ENCODE measurements at regions not wholly inside any gene's neighbourhood (a gene's known extent, or its start where the extent isn't known, plus 50 kb on each side); places are given as distances from the start of the nearest gene placed in this dataset.

DNA sequence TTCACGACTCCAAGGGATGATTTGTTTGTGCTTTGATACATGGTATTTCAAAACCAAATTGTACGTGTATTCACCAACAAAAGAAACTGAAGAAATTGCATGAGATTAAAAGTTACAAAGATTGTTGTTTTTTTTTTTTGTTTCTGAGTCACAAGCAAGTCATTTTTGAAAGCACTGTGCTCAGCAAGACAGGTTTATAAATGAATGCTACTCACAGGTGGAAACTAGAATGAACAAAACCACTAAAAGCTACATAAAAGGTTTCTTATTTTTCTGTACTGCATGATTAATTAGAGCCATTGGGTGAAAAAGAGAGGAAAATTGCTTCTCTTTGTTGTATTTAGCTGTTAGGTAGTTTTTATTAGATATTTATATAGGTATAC lies 90.2 kb upstream of the RIPOR2 start:
- 61% methylated on average over 2 of the region's 2 CpGs for WGBS

DNA sequence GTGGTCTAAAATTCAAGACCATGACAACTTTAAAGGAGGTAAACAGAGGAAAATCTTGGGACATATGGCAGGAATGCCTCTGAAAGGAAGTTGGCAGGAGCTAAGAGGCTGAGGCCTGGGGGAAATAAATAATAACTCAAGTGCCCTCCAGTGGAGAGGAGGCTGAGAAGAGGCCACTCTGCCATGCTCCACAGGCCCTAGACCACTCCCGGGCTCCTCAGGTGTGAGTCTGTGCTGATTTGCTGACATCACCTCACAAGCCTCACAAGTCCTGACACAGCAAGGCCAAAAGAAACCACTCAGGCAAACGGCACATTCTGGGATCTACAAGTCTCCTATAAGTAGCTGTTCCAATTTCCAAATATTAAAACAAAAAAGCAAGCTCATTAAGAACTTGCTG lies 91.0 kb upstream of the RIPOR2 start:
- TF ChIP-seq POLR2AphosphoS5 (IDR thresholded peaks at IDR 0.05) (no peak), POLR2A (IDR thresholded peaks at IDR 0.05) (no peak)
- TF ChIP-seq, protein P1, sequence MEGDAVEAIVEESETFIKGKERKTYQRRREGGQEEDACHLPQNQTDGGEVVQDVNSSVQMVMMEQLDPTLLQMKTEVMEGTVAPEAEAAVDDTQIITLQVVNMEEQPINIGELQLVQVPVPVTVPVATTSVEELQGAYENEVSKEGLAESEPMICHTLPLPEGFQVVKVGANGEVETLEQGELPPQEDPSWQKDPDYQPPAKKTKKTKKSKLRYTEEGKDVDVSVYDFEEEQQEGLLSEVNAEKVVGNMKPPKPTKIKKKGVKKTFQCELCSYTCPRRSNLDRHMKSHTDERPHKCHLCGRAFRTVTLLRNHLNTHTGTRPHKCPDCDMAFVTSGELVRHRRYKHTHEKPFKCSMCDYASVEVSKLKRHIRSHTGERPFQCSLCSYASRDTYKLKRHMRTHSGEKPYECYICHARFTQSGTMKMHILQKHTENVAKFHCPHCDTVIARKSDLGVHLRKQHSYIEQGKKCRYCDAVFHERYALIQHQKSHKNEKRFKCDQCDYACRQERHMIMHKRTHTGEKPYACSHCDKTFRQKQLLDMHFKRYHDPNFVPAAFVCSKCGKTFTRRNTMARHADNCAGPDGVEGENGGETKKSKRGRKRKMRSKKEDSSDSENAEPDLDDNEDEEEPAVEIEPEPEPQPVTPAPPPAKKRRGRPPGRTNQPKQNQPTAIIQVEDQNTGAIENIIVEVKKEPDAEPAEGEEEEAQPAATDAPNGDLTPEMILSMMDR (IDR thresholded peaks at IDR 0.05): no peak
- intact Hi-C loops (cut with DNase I): no loop called here
- 35% methylated on average over 2 of the region's 2 CpGs for WGBS
- H3K9me3 ChIP-seq: no peaks in the 10 kb centered on the region
- no peak overlapping the region for H3K4me3 ChIP-seq
- no peaks in the 10 kb centered on the region for H3K4me1 ChIP-seq (replicated peaks)
- H3K27me3 ChIP-seq (replicated peaks; ENCODE audit: insufficient read depth): no peaks in the 10 kb centered on the region
- H3K27ac ChIP-seq: no peak overlapping the region
- no peak for DNase-seq (ENCODE audit: low spot score)
- H3K36me3 ChIP-seq: no peaks in the 10 kb centered on the region

More for the DNA sequence above, 90.2 kb upstream of the RIPOR2 start:
- Histone ChIP-seq H3K4me3 (no peak overlapping the region), H3K4me1 (replicated peaks) (no peaks in the 10 kb centered on the region), H3K36me3 (no peaks in the 10 kb centered on the region), H3K27me3 (replicated peaks; ENCODE audit: insufficient read depth) (no peaks in the 10 kb centered on the region), H3K27ac (no peak overlapping the region), H3K9me3 (no peaks in the 10 kb centered on the region)
- no peak for DNase-seq (ENCODE audit: low spot score)
- intact Hi-C loops (cut with DNase I): no loop called here
- TF ChIP-seq POLR2AphosphoS5 (IDR thresholded peaks at IDR 0.05): no peak
- TF ChIP-seq, protein P1 (IDR thresholded peaks at IDR 0.05): no peak
- TF ChIP-seq POLR2A (IDR thresholded peaks at IDR 0.05): no peak

DNA sequence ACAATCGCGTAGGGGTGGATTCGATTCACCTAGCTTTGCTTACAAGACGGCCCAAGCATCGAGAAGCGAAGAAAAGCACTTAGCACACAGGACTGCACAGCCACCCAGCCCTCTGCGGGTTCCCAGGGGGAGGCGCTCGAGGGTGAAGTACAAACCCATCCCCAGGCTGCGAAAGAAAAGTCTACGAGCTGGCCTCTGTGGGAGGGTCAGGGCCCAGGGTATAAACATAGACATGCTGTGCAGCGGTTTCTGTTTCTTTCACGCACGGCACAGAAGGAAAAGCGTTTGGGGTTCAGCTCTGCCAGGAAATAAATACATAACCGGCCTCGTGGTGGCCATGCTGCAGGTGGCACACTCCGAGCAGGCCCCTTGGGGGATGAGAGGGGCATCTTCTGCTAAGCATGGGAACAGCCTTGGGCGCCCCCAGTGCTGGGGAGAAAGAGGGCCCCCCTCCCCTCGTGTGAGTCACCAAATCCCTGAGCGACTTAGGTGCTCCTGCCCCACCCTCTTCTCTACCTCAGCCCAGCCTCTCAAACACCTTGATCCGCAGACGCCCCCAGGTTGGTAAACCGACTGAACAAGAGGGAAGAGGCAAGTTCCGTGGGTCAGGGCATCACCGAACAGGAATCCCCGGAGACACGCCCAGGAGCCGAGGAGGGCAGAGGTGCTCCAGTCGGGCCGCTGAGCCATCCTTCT lies 91.6 kb upstream of the RIPOR2 start:
- H3K36me3 ChIP-seq: no peaks in the 10 kb centered on the region
- H3K27ac ChIP-seq: no peak overlapping the region
- no peak for DNase-seq (ENCODE audit: low spot score)
- no peaks in the 10 kb centered on the region for H3K4me1 ChIP-seq (replicated peaks)
- H3K9me3 ChIP-seq: no peaks in the 10 kb centered on the region
- no peak overlapping the region for H3K4me3 ChIP-seq
- H3K27me3 ChIP-seq (replicated peaks; ENCODE audit: insufficient read depth): no peaks in the 10 kb centered on the region
- no peak for TF ChIP-seq POLR2AphosphoS5 (IDR thresholded peaks at IDR 0.05)
- TF ChIP-seq POLR2A (IDR thresholded peaks at IDR 0.05): no peak
- TF ChIP-seq, protein P1 (IDR thresholded peaks at IDR 0.05): no peak
- 85% methylated on average over 31 of the region's 31 CpGs for WGBS
- intact Hi-C loops (cut with DNase I): no loop called here

DNA sequence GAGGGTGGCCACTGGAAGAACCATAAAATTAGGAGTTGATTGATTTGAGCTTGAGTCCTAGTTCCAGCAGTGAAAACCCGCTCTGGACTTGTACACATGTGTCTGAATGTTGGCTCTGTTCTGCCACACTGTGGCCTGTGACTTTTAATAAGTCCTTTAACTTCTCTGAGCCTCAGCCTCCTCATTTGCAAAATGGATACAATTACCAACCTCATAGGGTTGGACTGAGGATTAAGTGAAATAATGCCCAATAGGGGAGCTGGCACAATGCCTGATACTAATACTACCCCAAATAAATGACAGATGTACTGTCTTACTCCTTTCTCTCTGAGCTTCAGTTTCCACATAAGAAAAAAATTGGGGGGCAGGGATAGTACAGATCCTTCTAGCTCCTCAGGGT lies 92.6 kb upstream of the RIPOR2 start:
- TF ChIP-seq POLR2AphosphoS5 (IDR thresholded peaks at IDR 0.05) (no peak), POLR2A (IDR thresholded peaks at IDR 0.05) (no peak)
- TF ChIP-seq, protein P1 (IDR thresholded peaks at IDR 0.05): no peak
- Histone ChIP-seq H3K4me3 (no peak overlapping the region), H3K27me3 (replicated peaks; ENCODE audit: insufficient read depth) (no peaks in the 10 kb centered on the region), H3K27ac (no peak overlapping the region), H3K36me3 (no peaks in the 10 kb centered on the region), H3K9me3 (no peaks in the 10 kb centered on the region), H3K4me1 (replicated peaks) (no peaks in the 10 kb centered on the region)
- intact Hi-C loops (cut with DNase I): no loop called here
- 100% methylated on average over 1 of the region's 1 CpG for WGBS
- DNase-seq (ENCODE audit: low spot score): no peak

DNA sequence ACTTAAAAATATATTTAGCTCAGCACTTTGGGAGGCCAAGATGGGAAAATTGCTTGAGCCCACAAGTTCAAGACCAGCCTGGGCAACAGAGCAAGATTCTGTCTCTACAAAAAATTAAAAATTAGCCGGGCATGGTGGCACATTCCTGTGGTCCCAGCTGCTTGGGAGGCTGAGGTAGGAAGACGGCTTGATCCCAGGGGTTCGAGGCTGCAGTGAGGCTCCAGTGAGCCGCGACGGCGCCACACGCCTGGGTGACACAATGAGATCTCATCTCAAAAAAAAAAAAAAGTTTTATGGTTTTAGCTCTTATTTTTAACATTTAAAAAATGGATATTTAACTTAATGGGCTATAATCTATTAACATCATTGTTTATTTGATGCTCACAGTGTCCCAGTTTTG lies 97.2 kb upstream of the RIPOR2 start:
- Histone ChIP-seq H3K27me3 (replicated peaks; ENCODE audit: insufficient read depth) (no peaks in the 10 kb centered on the region), H3K36me3 (no peaks in the 10 kb centered on the region), H3K4me1 (replicated peaks) (no peaks in the 10 kb centered on the region), H3K27ac (no peak overlapping the region), H3K9me3 (no peaks in the 10 kb centered on the region), H3K4me3 (no peak overlapping the region)
- WGBS: 95% methylated on average over 8 of the region's 8 CpGs
- DNase-seq (ENCODE audit: low spot score): no peak
- TF ChIP-seq POLR2AphosphoS5 (IDR thresholded peaks at IDR 0.05) (no peak), POLR2A (IDR thresholded peaks at IDR 0.05) (no peak)
- TF ChIP-seq, protein P1 (IDR thresholded peaks at IDR 0.05): no peak
- intact Hi-C loops (cut with DNase I): no loop called here
